Dedifferentiated amniotic fluid mesenchymal stem cell (primary cell): ENCODE measurements at regions not wholly inside any gene's neighbourhood (a gene's known extent, or its start where the extent isn't known, plus 50 kb on each side); places are given as distances from the start of the nearest gene placed in this dataset.
"Not testable (repeated sequence)": the region's sequence is repeated elsewhere in the genome, so short reads cannot be mapped to it uniquely, and the experiment has no call there.

Experiments used
- DNase-seq: peaks from one replicate; pipeline ENCODE4 v3.0.0-alpha.2; 2016; ENCODE audit errors: extremely low spot score

DNA sequence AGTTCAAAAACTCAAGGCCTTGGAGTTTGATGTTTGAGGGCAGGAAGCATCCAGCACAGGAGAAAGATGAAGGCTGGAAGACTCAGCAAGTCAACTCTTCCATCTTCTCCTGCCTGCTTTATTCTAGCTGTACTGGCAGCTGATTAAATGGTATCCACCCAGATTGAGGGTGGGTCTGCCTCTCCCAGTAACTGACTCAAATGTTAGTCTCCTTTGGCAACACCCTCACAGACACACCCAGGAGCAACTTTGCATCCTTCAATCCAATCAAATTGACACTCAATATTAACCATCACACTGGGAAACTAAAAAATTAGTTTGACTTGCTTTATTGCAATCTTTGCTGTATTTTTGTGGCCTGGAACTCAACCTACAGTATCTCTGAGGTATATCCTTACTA is 230.5 kb upstream of the TARS1 start:
- DNase-seq: not testable (repeated sequence)

DNA sequence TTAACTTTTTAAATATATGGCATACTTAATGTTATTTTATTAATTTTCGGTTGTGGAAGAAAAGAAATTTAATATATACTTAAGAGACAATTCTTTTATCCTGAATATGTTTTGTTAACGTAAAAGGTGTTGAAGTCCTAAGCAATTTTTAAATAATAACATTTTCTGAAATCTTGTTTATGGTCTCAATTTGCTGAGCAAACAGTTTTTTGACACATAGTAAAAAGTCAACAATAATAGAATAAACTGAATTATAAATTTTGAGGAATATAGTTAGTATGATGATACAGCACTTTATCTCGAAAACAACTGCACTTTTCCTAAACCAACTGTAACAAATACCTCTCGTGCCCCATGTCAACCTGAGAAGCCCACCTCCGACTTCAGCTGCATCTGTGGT is 229.8 kb upstream of the TARS1 start:
- no peak for DNase-seq

DNA sequence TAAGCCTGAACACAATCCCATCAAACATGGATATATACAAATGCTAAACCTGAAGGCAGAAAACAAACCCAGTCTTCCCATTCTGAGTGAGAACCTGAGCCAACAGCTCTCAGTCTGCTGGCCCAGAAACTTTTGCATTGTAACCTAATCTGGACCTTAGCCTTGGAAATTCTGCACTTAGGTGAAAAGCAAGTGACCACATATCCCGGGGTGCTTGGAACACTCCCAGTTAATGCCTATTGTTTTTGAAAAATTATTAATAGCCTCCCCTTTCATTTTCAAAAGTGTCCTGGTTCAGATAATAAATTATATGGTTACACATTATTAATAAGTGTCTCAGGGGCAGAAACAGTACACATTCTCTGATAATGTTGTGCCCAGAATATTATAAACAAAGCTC is 228.3 kb upstream of the TARS1 start:
- no peak for DNase-seq

DNA sequence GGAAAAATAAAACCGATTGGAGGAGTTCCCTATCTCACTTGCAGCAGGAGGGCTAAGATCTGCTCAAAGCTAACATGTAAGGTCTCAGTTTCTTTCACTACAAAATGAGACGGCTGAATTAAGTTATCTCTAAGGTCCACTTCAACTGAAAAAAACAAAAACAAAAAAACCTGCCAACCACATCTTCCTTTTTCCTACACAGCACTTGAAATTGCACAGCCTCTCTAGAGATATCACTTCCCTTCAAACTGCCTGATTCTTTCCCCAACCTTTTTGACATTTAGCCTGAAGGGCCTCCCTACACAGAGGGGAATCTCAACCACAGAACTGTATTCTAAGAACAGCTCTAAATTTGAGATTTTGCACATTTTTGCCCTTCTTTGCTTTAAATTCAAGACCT is 227.9 kb upstream of the TARS1 start:
- no peak for DNase-seq

DNA sequence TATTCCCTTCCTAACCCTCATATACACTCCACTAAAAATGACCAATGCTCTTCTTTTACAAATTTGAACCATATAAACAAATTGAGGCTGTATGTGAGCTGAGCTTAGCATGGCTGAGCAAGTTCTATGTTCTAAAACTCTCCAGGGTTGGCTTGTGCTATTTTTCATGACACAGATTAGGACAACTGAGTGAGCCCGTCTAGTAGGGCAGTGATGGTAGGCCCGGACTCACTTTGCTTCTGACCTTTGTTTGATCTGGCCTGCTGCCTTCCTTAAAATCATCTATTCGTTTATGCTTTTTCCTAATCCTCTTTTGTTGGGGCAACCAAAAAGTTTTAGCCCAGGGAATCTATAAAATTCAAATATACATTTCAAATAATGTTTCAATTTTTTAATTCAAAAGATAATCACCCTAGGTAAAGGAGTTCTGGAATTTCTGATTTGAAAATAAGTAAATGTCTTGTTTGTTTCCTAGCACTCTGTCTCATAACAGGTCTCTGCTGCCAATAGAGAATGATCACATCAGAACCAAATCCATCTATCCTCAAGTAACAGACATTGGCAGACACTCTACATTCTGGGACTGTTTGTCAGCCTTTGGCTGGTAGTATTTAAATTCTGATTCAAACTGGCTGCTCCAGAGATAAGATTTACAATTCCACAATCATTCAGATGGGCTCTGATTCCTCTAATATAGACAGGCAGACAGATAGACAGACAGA is 217.0 kb upstream of the TARS1 start:
- no peak for DNase-seq

DNA sequence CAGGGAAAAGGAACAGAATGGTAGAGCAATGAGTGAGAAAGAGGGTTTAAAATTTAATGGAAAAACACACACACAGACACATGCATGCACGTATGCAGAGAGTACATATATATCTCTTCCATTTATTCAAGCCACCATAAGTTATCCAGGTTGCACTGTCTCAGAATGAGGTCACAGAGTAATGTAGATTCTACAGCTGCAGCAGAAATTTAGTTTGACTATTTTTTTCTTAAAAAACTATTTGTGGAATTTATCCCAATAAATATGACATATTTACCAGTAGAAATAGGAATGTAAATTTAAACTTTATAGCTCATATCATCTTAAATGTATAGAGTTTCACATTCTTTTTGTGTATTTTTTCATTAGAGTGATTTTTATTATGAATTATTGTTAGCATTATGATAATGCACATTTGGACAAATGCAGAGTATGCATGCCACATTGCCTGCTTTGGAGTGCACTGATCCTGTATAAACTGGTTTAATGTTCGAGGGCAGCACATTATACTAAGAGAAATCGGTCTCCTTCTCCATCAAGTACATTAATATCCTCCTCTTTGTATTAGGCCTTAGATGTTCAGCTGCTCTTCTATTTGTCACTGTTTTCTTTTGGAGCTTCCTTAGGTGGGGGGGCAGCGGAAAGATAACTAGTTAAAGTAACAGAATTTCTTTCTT is 216.3 kb upstream of the TARS1 start:
- DNase-seq: no peak

DNA sequence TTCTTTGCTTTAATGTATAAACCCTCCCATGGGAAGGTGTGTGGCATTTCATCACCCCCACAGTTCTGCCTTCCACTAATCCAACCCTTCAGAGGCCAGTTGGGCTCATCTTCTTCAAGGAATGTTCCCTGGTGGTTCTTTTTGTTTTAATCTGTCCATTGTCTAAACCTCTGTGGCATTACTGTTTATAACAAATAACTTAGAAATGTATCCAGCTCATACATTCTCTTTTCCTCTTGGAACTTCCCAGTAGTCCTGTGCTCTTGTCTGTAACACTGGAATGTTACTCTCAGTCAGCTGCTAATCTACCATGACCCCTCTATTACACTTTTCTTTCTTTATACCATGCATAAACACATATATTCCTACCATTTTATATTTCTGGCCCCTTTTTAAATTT is 213.5 kb upstream of the TARS1 start:
- no peak for DNase-seq

DNA sequence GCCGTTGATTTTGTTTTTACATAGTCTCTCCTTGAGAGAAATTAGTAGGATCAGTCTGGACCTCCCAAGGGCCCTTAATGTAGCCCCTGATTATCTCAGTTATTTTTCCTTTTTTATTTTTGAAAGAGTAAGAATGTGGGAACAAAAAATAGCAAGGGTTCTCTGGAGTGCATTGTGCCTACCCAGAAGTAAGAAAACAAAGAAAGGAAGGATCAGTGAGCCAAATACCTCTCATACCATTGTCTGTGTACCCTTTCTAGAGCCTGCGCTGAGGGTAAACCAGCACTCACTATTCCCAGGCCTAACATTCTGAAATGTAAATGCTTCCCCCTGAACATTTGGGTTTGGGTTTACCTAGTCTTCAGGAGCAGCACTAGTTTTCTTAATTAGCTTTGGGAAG is 213.0 kb upstream of the TARS1 start:
- no peak for DNase-seq

DNA sequence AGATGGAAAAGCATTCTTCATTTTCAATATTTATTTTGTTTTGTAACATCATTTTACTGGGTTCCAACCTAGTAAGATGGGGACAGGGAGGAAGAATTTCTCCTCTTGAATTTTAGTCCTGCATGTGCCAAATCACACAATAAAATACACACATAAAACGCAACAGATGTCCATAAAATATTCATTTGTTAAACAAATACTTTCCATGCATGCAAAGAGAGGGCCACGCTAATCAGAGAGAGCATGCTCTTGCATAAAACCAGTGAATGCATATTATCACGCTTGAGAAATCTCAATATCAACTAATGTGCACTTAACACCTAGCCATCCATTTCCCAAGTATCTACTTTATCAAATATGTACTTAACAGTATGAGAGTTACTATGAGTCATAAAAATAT is 212.6 kb upstream of the TARS1 start:
- no peak for DNase-seq

DNA sequence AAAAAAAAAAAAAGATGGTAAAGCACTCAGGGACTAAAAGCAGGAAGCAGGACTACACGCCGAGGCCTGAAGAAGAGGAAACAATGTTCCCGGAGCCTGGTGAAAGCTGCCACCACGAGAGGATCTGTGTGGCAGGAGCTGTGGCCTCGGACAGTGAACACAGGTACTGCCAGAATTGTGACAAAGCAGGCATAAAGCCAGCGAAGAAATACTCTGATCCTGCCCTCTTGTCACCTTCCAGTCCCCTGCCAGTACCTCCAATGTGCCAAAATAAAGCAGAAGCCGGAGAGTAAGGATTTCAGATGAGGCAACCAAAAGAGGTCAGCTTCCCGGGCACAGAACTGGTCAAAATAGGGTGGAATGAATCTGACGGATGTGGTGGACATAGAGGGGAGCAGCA is 211.5 kb upstream of the TARS1 start:
- no peak for DNase-seq

DNA sequence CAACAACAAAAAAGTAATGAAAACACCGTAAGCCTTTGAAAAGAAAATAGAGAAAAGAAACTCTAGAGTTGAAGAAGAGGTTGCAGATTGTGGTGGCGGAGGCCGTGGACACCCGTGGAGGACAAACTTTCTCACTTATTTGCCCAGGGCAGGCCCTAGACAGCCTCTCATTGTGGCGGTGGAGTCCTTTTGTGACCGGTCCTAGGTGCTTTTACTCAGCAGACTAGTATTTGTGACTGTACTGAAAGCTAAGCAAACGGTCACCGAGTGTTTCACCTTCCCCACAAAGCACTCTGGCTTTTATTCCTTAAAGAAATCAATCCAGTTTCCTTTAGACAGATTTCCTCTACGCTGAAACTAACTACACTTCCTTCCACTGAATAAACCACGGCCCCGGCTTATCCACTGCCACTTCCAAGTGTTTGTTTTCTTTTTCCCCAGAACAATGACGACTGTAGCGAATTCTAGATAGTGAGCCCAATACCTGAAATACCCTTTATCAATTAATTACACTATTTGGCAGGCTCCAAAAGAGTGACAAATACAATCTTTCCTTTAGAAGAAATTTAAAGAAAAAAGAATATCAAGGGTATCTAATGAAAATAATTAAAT is 210.2 kb upstream of the TARS1 start:
- no peak for DNase-seq

DNA sequence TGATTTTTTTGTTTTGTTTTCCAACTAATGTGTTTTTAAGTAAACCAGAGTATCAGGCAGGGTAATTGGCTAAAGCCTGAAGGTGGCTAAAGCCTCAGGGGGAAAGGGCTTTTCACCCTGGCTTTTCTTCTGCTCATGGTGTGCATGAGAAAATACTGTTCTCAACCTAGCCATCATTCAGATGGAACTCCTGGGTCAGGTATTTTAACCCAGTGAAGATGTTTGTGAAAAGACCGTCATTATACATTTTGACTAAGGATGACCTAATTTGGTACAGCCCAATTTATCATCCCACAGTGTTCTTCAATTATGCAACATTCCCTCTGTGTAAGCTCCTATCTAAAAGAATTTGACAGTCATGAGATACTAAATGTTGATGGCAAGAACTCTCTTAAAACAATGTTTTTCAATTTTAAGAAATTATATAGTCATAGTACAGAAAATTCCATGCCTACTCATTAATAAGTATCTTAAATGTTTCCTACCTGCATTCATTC is 209.5 kb upstream of the TARS1 start:
- no peak for DNase-seq

DNA sequence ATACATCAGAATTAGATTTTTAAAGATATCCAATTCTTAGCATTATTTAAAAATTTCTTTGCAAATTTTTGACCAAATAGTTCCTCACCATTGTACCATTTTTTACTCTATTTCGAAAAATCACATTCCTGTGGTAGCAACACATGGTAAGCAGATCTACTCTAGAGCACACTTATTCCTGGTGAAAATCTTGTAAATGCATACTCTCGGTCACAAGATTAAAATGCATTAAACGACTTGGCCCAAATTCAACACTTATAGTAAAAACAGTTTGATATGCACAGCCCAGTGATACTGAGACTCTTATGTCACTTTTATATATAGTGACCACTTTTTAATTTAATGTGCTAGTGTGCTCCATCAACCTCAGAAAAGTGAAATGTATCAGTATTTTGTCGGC is 208.8 kb upstream of the TARS1 start:
- DNase-seq: no peak

DNA sequence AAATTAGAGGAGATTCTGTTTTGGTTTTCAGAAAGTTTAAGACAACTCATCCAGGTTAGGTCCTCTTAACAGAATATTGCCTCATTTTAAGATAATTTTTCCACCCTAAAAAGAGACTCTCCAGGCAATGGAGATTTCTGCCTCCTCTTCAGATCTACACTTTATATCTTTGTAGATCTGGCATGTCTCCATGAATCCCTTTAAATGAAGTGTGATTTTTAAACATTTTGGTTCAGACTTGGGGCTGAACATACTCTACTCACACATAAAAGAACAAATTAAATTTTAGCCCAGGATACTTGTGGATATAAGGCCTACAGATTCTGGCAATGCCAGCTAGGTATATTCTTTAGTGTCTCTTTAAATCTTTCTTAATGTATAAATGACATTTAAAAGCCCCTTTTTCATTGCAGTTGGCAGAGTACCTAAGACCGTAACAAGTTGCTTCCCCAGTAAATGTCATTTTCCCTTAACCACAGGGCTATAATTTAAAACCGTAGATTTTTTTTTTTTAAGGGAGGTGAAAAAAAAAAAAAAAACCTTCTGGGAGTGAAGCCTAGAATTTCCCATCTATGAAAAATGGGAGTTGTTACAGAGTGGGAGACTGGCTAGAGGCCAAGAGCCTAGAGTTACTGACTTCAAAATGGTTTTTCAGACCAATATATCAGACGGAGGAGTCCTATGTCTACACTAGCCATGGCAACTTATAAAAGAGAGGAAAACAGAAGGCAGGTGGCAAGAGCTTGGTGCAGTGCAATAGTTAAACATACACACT is 207.8 kb upstream of the TARS1 start:
- DNase-seq: no peak

DNA sequence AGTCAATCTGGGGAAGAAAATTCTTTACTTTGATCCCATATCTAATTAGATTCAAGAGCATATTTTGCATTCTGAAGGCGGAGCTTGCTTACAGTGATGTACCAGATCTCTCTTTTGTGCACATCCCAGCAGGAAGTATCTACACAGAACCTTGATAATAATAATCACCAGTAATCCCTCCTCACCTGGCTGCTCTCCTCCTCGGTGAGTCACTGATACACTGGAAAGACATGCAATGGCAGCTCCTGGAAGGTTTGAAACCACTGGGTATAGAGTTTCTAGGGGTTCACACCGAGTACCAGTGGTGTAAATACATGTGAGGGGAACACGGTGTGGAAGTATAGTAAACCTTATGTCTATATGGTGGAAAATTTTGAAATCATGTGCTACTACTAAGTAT is 205.5 kb upstream of the TARS1 start:
- DNase-seq: no peak

DNA sequence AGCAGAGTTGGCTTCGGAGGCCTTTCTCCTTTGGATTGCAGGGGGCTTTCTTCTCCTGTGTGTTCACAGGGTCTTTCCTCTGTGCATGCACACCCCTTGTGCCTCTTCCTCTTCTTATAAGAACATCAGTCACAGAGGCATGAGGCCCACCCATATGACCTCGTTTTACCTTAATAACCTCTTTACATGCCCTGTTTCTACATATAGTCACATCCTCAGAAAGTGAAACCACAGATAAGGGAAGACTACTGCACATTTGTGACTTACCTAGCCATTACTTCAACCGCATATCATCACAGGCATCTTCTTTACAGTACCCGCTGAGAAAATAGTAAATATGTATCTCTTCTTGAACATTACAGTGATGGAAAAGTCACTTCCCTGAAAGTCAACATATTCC is 204.9 kb upstream of the TARS1 start:
- DNase-seq: no peak

DNA sequence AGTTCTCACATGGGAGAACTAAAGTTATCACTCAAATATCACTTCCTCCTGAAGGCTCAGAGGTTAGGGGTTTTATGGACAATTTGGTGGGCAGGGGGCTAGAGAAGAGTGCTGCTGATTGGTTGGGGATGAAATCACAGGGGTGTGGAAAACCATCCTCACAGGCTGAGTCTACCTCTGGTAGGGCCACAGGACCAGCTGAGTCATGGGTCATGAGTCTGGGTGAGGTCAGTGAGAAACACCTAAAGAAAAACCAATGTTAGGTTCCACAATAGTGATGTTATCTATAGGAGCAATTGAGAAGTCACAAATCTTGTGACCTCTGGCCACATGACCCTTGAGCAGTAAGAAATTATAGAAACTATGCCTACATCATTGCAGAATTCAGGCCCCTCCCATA is 203.3 kb upstream of the TARS1 start:
- no peak for DNase-seq

DNA sequence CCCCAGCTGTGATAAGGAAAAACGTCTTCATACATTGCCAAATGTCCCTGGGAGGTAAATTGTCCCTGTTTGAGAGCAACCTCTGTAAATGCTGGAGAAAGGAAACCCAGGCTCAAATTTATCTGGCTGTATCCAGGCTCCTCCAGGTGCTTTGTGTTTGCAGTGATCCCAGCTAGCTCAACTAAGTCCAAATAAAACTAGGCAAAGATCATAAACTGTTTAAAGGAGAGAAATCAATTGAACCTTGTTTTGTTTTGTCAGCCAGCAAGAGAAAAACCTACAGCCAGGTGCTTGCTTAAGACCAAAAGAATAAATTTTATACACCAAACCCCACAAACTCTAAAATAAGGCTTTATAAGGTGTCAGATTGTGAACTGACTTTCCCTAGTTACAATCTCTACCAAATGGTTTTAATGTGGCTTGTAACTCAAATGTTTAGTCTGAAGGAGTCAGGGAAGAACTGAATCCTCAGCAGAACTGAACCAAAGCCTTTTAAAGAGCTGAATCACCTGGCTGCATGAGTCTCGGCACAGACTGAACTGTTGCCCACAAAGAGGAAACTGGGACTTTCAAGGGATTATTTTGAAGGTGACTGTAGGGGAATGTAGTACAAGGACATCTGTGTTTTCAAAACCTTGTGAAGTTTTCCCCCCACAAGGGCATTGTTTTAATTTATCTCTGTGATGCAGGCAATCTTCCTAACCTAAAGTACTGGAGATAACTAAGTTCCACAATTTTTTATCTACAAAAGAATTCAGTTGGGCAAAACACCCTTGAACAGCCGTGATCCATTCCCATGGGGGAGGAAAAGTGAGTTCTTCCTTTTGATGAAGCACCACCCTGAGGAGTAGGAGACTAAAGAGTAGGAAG is 201.7 kb upstream of the TARS1 start:
- DNase-seq: no peak

DNA sequence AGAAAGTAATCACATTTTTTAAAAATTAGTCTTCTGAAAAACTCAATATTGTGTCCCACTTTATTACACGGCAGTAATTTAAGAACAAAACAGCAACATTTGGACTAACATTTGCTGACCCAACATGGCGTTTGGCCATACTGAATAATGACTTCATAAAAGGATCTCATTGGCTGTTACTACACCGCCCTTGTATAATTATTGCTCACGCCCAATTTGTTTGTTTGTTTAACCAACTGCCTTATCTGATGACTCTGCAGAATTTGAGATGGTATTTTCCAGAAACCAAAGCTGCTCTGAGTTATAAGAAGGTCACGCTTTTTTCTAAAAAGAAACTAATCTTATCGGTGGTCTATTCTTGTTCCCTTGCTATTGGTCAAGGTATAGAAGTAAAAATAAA is 200.2 kb upstream of the TARS1 start:
- DNase-seq: no peak

DNA sequence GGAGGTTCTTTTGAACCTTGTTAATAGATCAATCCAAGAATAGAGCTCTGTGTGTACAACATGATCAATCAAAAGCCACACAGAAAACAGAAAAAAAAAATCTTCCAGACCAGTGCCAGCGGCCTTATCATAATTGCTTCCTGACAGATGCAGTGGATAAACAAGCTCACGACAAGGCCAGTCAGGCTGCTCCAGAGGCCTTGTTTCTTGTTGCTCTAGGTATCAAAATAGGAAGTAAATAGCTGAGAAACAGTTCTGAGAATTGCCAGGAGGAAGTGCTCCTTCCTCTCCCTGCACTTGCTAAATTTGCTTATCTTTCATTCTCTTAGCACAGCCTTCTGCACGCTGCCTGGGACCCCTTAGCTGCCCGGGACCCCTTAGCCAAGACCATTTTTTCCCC is 199.0 kb upstream of the TARS1 start:
- DNase-seq: no peak

DNA sequence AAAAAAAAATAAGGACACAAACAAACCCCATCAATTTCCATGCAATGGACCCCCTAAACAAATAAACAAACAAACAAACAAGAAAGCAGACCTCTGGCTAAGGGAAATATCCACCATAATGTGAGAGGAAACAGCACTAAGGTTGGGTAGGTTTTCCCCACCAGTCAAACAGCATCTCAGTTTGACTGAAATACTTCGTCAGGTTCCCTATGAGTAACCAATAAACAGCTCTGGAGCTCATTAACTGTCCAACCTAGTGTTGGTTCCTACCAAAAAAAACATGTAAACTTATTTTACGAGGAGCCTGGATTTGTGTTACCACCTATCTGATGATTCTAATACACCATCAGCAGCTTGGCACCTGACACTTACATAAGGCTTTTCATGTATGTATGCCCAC is 198.5 kb upstream of the TARS1 start:
- no peak for DNase-seq
